ENCODE measurements at regions not wholly inside any gene's neighbourhood (a gene's known extent, or its start where the extent isn't known, plus 50 kb on each side); places are given as distances from the start of the nearest gene placed in this dataset.

- no TSS peak for BruUV-seq (replicated peaks)
These were observed 76.2 kb upstream of the ESR1 start for GRCh38 chr6:151731313-151731712.

DNA sequence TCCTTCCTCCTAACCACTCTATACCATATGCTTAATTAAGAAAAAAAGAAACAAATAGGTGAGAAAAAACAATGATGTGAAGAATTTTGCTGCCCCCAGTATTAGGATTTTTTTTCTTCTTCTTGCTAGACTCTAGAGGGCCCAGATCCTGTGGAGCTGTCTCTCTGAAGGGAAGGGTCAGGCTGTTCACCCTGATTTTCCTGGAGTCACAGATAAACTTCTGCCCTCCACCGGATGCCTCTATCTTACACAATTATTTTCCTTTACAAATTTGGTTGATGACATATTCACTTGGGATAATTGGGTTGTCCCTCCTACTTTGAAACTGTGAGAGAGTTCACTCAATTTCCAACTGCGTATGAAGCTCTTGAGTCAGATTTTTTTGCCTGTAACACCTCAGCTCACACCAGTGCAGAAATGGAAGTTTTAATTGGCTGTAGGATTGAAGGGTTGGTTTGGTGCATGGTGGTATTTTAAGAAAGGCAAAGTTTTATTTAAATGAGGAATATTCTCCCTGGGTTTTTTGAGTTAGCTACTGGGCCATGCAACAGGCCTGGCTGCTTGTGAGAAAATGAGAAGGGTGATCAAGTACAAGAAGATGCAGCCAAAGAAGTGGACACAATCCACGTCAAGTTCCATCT is 73.7 kb upstream of the ESR1 start:
- CTCF ChIA-PET = no interaction called here
- Mint-ChIP-seq H3K36me3 (ENCODE audit: insufficient read depth, unreplicated experiment) (no peaks in the 10 kb centered on the region), H3K4me1 (ENCODE audit: low read depth, unreplicated experiment) (no peaks in the 10 kb centered on the region), H3K27me3 (ENCODE audit: unreplicated experiment) (no peaks in the 10 kb centered on the region), H3K27ac (ENCODE audit: unreplicated experiment) (no peak overlapping the region), H3K9me3 (ENCODE audit: low read depth, unreplicated experiment) (no peaks in the 10 kb centered on the region), H3K4me3 (ENCODE audit: low read depth, unreplicated experiment) (no peak overlapping the region)
- TF ChIP-seq CTCF (IDR thresholded peaks at IDR 0.05; ENCODE audit: unreplicated experiment) = no peak
- BruUV-seq (replicated peaks) = no TSS peak
- DNase-seq = no peak
- intact Hi-C loops (cut with micrococcal nuclease; ENCODE audit: unreplicated experiment) = no loop called here

More at GRCh38 chr6:151731313-151731712, 76.2 kb upstream of the ESR1 start:
- no peak for TF ChIP-seq CTCF (IDR thresholded peaks at IDR 0.05; ENCODE audit: unreplicated experiment)
- Mint-ChIP-seq H3K9me3 (ENCODE audit: low read depth, unreplicated experiment) (no peaks in the 10 kb centered on the region), H3K27me3 (ENCODE audit: unreplicated experiment) (no peaks in the 10 kb centered on the region), H3K36me3 (ENCODE audit: insufficient read depth, unreplicated experiment) (no peaks in the 10 kb centered on the region), H3K4me1 (ENCODE audit: low read depth, unreplicated experiment) (no peaks in the 10 kb centered on the region), H3K27ac (ENCODE audit: unreplicated experiment) (no peak overlapping the region), H3K4me3 (ENCODE audit: low read depth, unreplicated experiment) (no peak overlapping the region)
- intact Hi-C loops (cut with micrococcal nuclease; ENCODE audit: unreplicated experiment) = no loop called here
- no peak for DNase-seq
- CTCF ChIA-PET = no interaction called here

GRCh38 chr6:151738267-151738666 is 69.2 kb upstream of the ESR1 start:
- peaks cover 15% of the 10 kb centered on the region for H3K27me3 Mint-ChIP-seq (ENCODE audit: unreplicated experiment)
- intact Hi-C loops (cut with micrococcal nuclease; ENCODE audit: unreplicated experiment) = no loop called here
- H3K36me3 Mint-ChIP-seq (ENCODE audit: insufficient read depth, unreplicated experiment) = no peaks in the 10 kb centered on the region
- no peak for TF ChIP-seq CTCF (IDR thresholded peaks at IDR 0.05; ENCODE audit: unreplicated experiment)
- H3K4me3 Mint-ChIP-seq (ENCODE audit: low read depth, unreplicated experiment) = no peak overlapping the region
- BruUV-seq (replicated peaks) = no TSS peak
- CTCF ChIA-PET = no interaction called here
- no peak overlapping the region for H3K27ac Mint-ChIP-seq (ENCODE audit: unreplicated experiment)
- DNase-seq = no peak
- H3K4me1 Mint-ChIP-seq (ENCODE audit: low read depth, unreplicated experiment) = no peaks in the 10 kb centered on the region
- no peaks in the 10 kb centered on the region for H3K9me3 Mint-ChIP-seq (ENCODE audit: low read depth, unreplicated experiment)

- no peaks in the 10 kb centered on the region for H3K9me3 Mint-ChIP-seq (ENCODE audit: low read depth, unreplicated experiment)
- DNase-seq = no peak
- H3K4me3 Mint-ChIP-seq (ENCODE audit: low read depth, unreplicated experiment) = no peak overlapping the region
- H3K27me3 Mint-ChIP-seq (ENCODE audit: unreplicated experiment) = peaks cover 15% of the 10 kb centered on the region
- H3K36me3 Mint-ChIP-seq (ENCODE audit: insufficient read depth, unreplicated experiment) = no peaks in the 10 kb centered on the region
- no peak for TF ChIP-seq CTCF (IDR thresholded peaks at IDR 0.05; ENCODE audit: unreplicated experiment)
- H3K27ac Mint-ChIP-seq (ENCODE audit: unreplicated experiment) = no peak overlapping the region
- BruUV-seq (replicated peaks) = no TSS peak
- CTCF ChIA-PET = no interaction called here
- intact Hi-C loops (cut with micrococcal nuclease; ENCODE audit: unreplicated experiment) = no loop called here
- H3K4me1 Mint-ChIP-seq (ENCODE audit: low read depth, unreplicated experiment) = no peaks in the 10 kb centered on the region
These were observed 68.5 kb upstream of the ESR1 start for GRCh38 chr6:151738960-151739359.

All from Calu3 (cell line).